Lung (tissue), 11 donors: ENCODE measurements at regions not wholly inside any gene's neighbourhood (a gene's known extent, or its start where the extent isn't known, plus 50 kb on each side); places are given as distances from the start of the nearest gene placed in this dataset.

Experiments used
- ATAC-seq: fragments of 200-7000 bp; cut with Tn5 transposase; one replicate; pipeline ENCODE4 v1.9.1; 2020; ENCODE audit warnings: moderate number of reproducible peaks; ENCODE audit not compliant: insufficient read depth, low FRiP score
- DNase-seq, 3 donors: peaks; one replicate each; pipeline ENCODE4 v3.0.0-alpha.2; 2013 to 2017
- H3K27ac ChIP-seq, 2 donors: one replicate each; pipeline ENCODE4 v1.5.1; 2013; ENCODE audit warnings: mild to moderate bottlenecking in 2 of 2, moderate library complexity in 2 of 2, control low read depth in 1 of 2, inconsistent platforms in 1 of 2, low read depth in 1 of 2, low read length in 1 of 2
- H3K27me3 ChIP-seq, 3 donors: one replicate each; pipeline ENCODE4 v1.5.1; 2013; ENCODE audit warnings: low read length in 2 of 3; ENCODE audit not compliant: control insufficient read depth in 3 of 3, insufficient read depth in 3 of 3
- H3K36me3 ChIP-seq, 4 donors: one replicate each; pipeline ENCODE4 v1.5.1; 2013; ENCODE audit warnings: low read length in 4 of 4, mild to moderate bottlenecking in 1 of 4, moderate library complexity in 1 of 4; ENCODE audit not compliant: control insufficient read depth in 4 of 4, insufficient read depth in 4 of 4
- H3K4me1 ChIP-seq, 5 donors: one replicate each; pipeline ENCODE4 v1.5.1; 2013; ENCODE audit warnings: low read length in 5 of 5, mild to moderate bottlenecking in 2 of 5, moderate library complexity in 1 of 5; ENCODE audit not compliant: control insufficient read depth in 5 of 5, insufficient read depth in 5 of 5
- H3K4me3 ChIP-seq: one replicate; pipeline ENCODE4 v1.5.1; 2013; ENCODE audit warnings: mild to moderate bottlenecking, control low read depth, moderate library complexity
- H3K9ac ChIP-seq, 2 donors: one replicate each; pipeline ENCODE4 v1.5.1; 2013; ENCODE audit warnings: low read length in 2 of 2, control low read depth in 1 of 2; ENCODE audit not compliant: insufficient read depth in 1 of 2
- H3K9me3 ChIP-seq, 4 donors: one replicate each; pipeline ENCODE4 v1.5.1; 2013; ENCODE audit warnings: low read length in 3 of 4, mild to moderate bottlenecking in 1 of 4, moderate library complexity in 1 of 4; ENCODE audit not compliant: control insufficient read depth in 4 of 4, insufficient read depth in 3 of 4
- WGBS, 2 donors: extraction: QIAGEN DNeasy Blood & Tissue Kit; methylation state at CpG; one replicate each; pipeline ENCODE4 v1.1.7; 2013; 5-methylcytosine and 5-hydroxymethylcytosine counted together
- TF ChIP-seq, protein P1 (sequence below): IDR thresholded peaks from 2 replicates; pipeline ENCODE4 v1.5.1; 2012; ENCODE audit warnings: mild to moderate bottlenecking; ENCODE audit errors: control extremely low read depth, extremely low read depth
- donor health status: control.
- donor health status: control.
- donor health status: Bipolar disorder and iron deficiency.
- donor health status: healthy.
- donor health status: DM: yes; HTN: yes; CAD: no.

DNA sequence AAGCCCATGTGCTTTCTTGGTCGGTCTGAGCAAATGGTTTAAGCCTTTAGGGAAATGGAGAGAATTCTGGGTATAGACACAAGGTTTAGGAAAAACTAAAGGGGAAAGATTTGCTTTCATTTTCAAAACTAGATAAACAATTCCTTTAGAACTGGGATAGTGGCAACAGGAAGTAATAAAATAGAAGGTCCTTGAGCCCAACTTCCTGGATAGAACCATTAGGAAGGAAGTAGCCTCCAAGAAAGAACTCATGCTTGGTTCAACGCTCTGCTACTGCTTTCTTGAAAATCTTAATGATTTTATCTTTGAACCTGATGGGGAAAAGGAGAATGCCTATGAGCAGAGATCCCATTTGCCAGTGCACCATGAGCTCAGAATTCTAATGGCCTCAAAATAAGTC, 147.0 kb upstream of the THRB start:
- Histone ChIP-seq H3K9me3 (no peaks in the 10 kb centered on the region), H3K4me1 (peaks cover 0 to 4% (median 0%) of the 10 kb centered on the region in 5 donors), H3K27ac (no peak overlapping the region), H3K4me3 (no peak overlapping the region), H3K27me3 (no peaks in the 10 kb centered on the region), H3K36me3 (no peaks in the 10 kb centered on the region), H3K9ac (no peak overlapping the region)
- no peak for DNase-seq
- WGBS, 2 donors = 37 to 42% methylated on average over 2 of the region's 2 CpGs
- TF ChIP-seq, protein P1, sequence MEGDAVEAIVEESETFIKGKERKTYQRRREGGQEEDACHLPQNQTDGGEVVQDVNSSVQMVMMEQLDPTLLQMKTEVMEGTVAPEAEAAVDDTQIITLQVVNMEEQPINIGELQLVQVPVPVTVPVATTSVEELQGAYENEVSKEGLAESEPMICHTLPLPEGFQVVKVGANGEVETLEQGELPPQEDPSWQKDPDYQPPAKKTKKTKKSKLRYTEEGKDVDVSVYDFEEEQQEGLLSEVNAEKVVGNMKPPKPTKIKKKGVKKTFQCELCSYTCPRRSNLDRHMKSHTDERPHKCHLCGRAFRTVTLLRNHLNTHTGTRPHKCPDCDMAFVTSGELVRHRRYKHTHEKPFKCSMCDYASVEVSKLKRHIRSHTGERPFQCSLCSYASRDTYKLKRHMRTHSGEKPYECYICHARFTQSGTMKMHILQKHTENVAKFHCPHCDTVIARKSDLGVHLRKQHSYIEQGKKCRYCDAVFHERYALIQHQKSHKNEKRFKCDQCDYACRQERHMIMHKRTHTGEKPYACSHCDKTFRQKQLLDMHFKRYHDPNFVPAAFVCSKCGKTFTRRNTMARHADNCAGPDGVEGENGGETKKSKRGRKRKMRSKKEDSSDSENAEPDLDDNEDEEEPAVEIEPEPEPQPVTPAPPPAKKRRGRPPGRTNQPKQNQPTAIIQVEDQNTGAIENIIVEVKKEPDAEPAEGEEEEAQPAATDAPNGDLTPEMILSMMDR = no peak
- ATAC-seq = no peak

DNA sequence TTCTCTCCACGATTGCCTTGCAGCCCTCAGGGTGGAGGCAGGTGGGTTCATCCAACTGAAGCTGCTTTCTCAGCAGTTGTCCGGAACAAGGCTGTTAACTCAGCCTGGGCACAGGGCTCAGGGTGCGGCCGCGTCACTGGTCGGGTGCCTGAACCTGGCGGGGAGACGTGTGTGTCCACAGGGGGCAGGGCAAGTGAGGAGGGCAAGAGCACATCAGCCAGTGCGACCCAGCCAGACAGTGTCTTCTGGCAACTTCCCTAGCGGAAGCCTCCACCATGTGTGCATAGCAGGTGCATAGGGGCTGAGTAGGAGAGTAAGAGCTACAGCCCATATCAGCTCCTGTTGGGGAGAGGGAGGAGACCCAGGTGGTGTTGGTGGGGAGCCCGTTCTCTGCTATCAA, 150.4 kb upstream of the THRB start:
- no peak overlapping the region for H3K4me3 ChIP-seq
- WGBS, 2 donors = 88 to 90% methylated on average over 11 of the region's 11 CpGs
- H3K9ac ChIP-seq = no peak overlapping the region
- H3K36me3 ChIP-seq = no peaks in the 10 kb centered on the region
- H3K4me1 ChIP-seq = peaks cover 0 to 2% (median 0%) of the 10 kb centered on the region in 5 donors
- DNase-seq (no peak), ATAC-seq (no peak)
- H3K9me3 ChIP-seq = no peaks in the 10 kb centered on the region
- TF ChIP-seq, protein P1 = no peak
- H3K27ac ChIP-seq = no peak overlapping the region
- H3K27me3 ChIP-seq = no peaks in the 10 kb centered on the region

DNA sequence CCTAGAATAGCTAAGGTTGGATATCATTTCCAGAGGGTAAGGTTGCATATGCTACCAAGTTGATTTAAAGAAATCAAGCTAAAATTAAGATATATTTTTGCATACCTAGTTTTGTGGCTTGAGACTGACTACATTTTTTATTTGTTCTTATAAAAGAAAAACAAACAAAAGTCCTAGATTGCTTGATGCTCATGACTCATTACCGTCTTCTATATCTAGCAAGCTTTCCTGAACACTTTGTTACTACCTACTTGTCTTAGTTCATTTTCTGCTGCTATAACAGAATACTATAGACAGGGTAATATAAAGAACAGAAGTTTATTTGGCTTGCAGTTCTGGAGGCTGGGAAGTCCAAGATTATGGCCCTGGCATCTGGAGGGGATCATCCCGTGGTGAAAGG, 152.1 kb upstream of the THRB start:
- Histone ChIP-seq H3K4me3 (no peak overlapping the region), H3K36me3 (no peaks in the 10 kb centered on the region), H3K4me1 (no peaks in the 10 kb centered on the region), H3K27ac (no peak overlapping the region), H3K27me3 (no peaks in the 10 kb centered on the region), H3K9me3 (no peaks in the 10 kb centered on the region), H3K9ac (no peak overlapping the region)
- WGBS, 2 donors = 92 to 94% methylated on average over 2 of the region's 2 CpGs
- ATAC-seq (no peak), DNase-seq (no peak)
- TF ChIP-seq, protein P1 = no peak

DNA sequence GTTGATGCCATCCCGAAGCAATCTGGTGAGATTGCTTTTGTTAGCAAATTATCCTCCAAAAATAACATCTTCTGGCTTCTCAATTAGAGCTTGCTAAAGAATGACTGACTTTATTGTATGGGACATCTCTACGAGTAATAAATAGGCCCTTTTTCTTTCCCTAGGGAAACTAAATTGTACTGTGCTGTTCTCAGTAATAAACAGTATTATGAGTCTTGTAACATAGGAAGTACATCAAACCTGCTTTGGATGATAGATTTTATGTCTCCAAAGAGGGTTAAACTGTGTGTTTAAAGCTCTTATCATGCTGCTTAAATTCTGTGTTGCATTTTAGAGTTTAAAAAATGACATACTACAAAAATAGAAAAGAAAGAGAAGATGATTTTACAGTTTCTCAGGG, 153.4 kb upstream of the THRB start:
- H3K36me3 ChIP-seq = no peaks in the 10 kb centered on the region
- DNase-seq (no peak), ATAC-seq (no peak)
- H3K27me3 ChIP-seq = no peaks in the 10 kb centered on the region
- no peaks in the 10 kb centered on the region for H3K4me1 ChIP-seq
- WGBS, 2 donors = 81 to 83% methylated on average over 2 of the region's 2 CpGs
- H3K4me3 ChIP-seq = no peak overlapping the region
- TF ChIP-seq, protein P1 = no peak
- no peak overlapping the region for H3K9ac ChIP-seq
- no peaks in the 10 kb centered on the region for H3K9me3 ChIP-seq
- no peak overlapping the region for H3K27ac ChIP-seq
